ENCODE measurements at regions not wholly inside any gene's neighbourhood (a gene's known extent, or its start where the extent isn't known, plus 50 kb on each side); places are given as distances from the start of the nearest gene placed in this dataset.

GRCh38 chr2:228540976-228541375, 359.5 kb upstream of the SPHKAP start:
- intact Hi-C loops (cut with DNase I): no loop called here
- Histone ChIP-seq H3K4me3 (replicated peaks in 1 of 3) (no peak overlapping the region), H3K27ac (no peak overlapping the region), H3K27me3 (no peaks in the 10 kb centered on the region), H3K9me3 (no peaks in the 10 kb centered on the region), H3K4me1 (no peaks in the 10 kb centered on the region), H3K36me3 (no peaks in the 10 kb centered on the region)
- TF ChIP-seq POLR2A (IDR thresholded peaks at IDR 0.05): no peak
- TF ChIP-seq CTCF (IDR thresholded peaks at IDR 0.05): no peak
- DNase-seq: no peak
- 94% methylated on average over 3 of the region's 3 CpGs for WGBS, 2 donors

GRCh38 chr2:228535396-228535795, 353.9 kb upstream of the SPHKAP start:
- no peaks in the 10 kb centered on the region for H3K36me3 ChIP-seq
- TF ChIP-seq CTCF (IDR thresholded peaks at IDR 0.05): no peak
- no peak for TF ChIP-seq POLR2A (IDR thresholded peaks at IDR 0.05)
- no peak for DNase-seq
- no peak overlapping the region for H3K4me3 ChIP-seq (replicated peaks in 1 of 3)
- H3K4me1 ChIP-seq: no peaks in the 10 kb centered on the region
- intact Hi-C loops (cut with DNase I): no loop called here
- H3K9me3 ChIP-seq: no peaks in the 10 kb centered on the region
- H3K27me3 ChIP-seq: no peaks in the 10 kb centered on the region
- H3K27ac ChIP-seq: no peak overlapping the region

- Histone ChIP-seq H3K27ac (no peak overlapping the region), H3K4me1 (no peaks in the 10 kb centered on the region), H3K9me3 (no peaks in the 10 kb centered on the region), H3K36me3 (no peaks in the 10 kb centered on the region), H3K27me3 (no peaks in the 10 kb centered on the region), H3K4me3 (replicated peaks in 1 of 3) (no peak overlapping the region)
- no peak for DNase-seq
- TF ChIP-seq CTCF (IDR thresholded peaks at IDR 0.05): no peak
- no peak for TF ChIP-seq POLR2A (IDR thresholded peaks at IDR 0.05)
- 63 to 70% methylated on average over 1 of the region's 1 CpG for WGBS, 2 donors
- intact Hi-C loops (cut with DNase I): no loop called here
Observed at GRCh38 chr2:228533156-228533555, 351.7 kb upstream of the SPHKAP start.

- Histone ChIP-seq H3K27ac (no peak overlapping the region), H3K27me3 (no peaks in the 10 kb centered on the region), H3K4me3 (replicated peaks in 1 of 3) (no peak overlapping the region), H3K4me1 (no peaks in the 10 kb centered on the region), H3K36me3 (no peaks in the 10 kb centered on the region), H3K9me3 (no peaks in the 10 kb centered on the region)
- DNase-seq: no peak
- intact Hi-C loops (cut with DNase I): no loop called here
- 85 to 90% methylated on average over 1 of the region's 1 CpG for WGBS, 2 donors
- TF ChIP-seq CTCF (IDR thresholded peaks at IDR 0.05): no peak
- TF ChIP-seq POLR2A (IDR thresholded peaks at IDR 0.05): no peak
Observed at GRCh38 chr2:228532233-228532632, 350.7 kb upstream of the SPHKAP start.

- DNase-seq: no peak
- WGBS, 2 donors: 54 to 55% methylated on average over 3 of the region's 3 CpGs
- intact Hi-C loops (cut with DNase I): no loop called here
- H3K27ac ChIP-seq: no peak overlapping the region
- no peaks in the 10 kb centered on the region for H3K4me1 ChIP-seq
- no peaks in the 10 kb centered on the region for H3K9me3 ChIP-seq
- H3K4me3 ChIP-seq (replicated peaks in 1 of 3): no peak overlapping the region
- TF ChIP-seq POLR2A (IDR thresholded peaks at IDR 0.05) (no peak), CTCF (IDR thresholded peaks at IDR 0.05) (no peak)
- H3K36me3 ChIP-seq: no peaks in the 10 kb centered on the region
- no peaks in the 10 kb centered on the region for H3K27me3 ChIP-seq
Observed at GRCh38 chr2:228527197-228527881, 345.9 kb upstream of the SPHKAP start.

All from thyroid gland (tissue), 4 donors.